ENCODE measurements at regions not wholly inside any gene's neighbourhood (a gene's known extent, or its start where the extent isn't known, plus 50 kb on each side); places are given as distances from the start of the nearest gene placed in this dataset.

DNA sequence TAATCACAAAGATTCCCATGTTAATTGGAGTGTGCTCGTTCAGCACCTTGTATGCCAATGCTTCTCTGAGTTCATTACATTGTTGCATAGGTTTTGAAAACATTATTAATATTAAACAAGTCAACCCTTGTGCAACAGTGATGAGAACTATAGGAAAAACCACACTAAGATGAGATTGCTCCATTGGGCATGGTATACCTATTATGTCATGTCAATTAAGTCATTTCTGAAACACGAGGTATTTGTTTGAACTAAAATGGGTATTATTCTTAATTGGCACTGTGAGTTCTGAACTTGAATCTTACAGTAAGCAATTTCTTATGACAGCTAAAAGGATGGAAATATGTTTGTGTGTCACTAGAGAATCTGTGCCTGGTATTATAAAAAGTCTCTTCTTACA lies 447.7 kb downstream of the EFNA5 start:
- DNase-seq = no peak
- intact Hi-C loops (cut with DNase I) = no loop called here

DNA sequence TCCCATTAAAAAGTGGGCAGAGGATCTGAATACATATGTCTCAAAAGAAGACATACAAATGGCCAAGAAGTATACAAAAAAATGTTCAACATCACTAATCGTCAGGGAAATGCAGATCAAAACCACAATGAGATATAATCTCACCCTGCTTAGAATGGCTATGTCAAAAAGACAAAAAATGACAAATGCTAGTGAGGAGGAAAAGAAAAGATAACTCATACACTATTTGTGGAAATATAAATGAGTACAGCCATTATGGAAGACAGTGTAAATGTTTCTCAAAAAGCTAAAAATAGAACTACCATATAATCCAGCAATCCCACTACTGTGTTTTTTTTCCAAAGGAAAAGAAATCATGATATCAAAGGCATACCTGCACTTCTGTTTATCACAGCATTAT lies 450.7 kb downstream of the EFNA5 start:
- intact Hi-C loops (cut with DNase I) = no loop called here
- no peak for DNase-seq

DNA sequence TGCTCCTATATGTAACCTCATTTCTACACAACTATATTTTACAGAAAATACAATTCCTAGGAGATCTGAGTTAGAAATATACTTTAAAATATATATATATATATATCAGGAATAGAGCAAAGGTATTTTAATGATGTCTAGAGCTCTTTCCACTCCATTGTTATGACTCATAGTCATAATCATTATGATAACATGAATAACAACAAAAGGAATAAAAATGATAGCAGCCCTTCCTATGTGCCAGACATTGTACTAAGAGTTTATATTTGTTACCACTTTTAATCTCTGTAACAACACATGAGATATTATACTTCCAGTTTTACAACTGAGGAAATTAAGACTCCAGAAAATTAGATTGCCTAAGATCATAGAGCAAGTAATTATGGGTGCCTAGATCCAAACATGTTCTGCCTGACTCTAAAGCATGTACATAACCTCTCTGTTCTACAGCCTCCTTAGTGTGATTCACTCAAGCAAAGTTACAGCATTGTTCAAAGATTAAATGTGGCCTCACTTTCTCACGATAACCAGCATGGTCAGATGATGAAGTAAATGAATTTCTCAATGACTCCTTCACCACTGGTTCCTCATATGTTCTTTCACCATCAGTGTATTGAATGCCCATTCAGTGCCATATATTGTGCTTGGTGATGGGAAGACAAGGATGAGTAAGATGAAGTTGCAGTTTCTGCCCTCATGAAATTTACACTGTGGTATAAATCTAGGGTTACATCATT lies 452.1 kb downstream of the EFNA5 start:
- DNase-seq = no peak
- intact Hi-C loops (cut with DNase I) = no loop called here

GRCh38 chr5:107217721-107218130 lies 453.0 kb downstream of the EFNA5 start:
- peak in 9 of 10 donors; percentile 19 to 94 (median 61) for DNase-seq
- intact Hi-C loops (cut with DNase I) = no loop called here

DNA sequence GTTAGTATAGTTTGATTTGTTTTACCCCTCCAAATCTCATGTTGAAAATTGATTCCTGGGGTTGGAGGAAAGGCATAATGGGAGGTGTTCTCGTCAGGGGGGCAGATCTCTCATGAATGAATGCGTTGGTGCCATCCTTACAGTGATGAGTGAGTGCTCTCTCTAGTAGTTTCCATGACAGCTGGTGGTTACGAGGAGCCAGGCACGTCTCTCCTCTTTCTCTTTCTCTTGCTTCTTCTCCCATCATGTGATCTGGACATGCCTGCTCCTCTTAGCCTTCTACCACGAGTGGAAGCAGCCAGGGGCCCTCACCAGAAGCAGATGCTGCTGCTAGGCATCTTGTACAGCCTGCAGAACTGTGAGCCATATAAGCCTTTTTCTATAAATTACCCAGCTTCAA lies 454.1 kb downstream of the EFNA5 start:
- intact Hi-C loops (cut with DNase I) = no loop called here
- no peak for DNase-seq

GRCh38 chr5:107215611-107216010 lies 455.1 kb downstream of the EFNA5 start:
- no peak for DNase-seq
- intact Hi-C loops (cut with DNase I) = no loop called here

DNA sequence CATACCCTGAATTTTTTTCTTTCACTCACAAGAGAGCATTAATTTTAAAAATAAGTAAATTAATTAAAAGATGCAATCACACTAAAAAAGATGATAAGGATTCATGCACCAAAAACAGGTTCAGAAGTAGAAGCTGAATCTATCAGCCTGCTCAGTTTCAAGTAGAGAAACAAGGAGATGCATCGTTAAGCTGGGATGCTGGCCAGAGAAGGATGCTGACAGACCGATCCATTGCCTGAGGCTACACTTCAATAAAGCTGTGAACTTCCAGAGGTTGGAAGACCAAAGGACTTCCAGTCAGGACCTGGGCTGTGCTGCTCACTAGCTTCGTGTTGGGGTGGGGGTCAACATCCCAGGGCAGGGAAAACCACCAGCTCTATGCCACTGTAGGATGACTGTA lies 457.7 kb downstream of the EFNA5 start:
- no peak for DNase-seq
- intact Hi-C loops (cut with DNase I) = no loop called here

DNA sequence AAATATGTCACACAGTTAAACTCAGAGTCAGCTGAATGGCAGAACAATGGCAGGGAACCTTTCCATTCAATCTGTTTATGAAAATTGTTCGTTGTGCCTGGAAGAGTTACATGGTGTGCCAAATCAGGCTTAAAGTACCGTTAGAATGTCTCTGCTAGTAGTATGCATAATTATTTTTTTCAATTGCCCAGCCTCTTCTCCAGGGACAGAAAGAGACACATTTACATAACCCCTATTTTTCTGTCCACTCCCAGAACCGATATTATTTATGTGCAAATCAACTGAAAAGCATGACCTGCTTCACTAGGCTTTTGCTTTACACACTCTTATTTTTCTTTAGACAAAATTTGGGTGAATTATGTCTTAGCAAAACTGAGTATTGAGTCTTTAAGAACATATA lies 459.1 kb downstream of the EFNA5 start:
- no peak for DNase-seq
- intact Hi-C loops (cut with DNase I) = no loop called here

GRCh38 chr5:107208867-107209266 lies 461.9 kb downstream of the EFNA5 start:
- DNase-seq = no peak
- intact Hi-C loops (cut with DNase I) = no loop called here

GRCh38 chr5:107204413-107204812 lies 466.3 kb downstream of the EFNA5 start:
- intact Hi-C loops (cut with DNase I) = no loop called here
- no peak for DNase-seq

GRCh38 chr5:107203243-107203642 lies 467.5 kb downstream of the EFNA5 start:
- intact Hi-C loops (cut with DNase I) = no loop called here
- DNase-seq = no peak

- intact Hi-C loops (cut with DNase I) = no loop called here
- no peak for DNase-seq
These were observed 471.0 kb downstream of the EFNA5 start for GRCh38 chr5:107199756-107200155.

- intact Hi-C loops (cut with DNase I) = no loop called here
These were observed 474.2 kb downstream of the EFNA5 start for GRCh38 chr5:107196500-107197059.

DNA sequence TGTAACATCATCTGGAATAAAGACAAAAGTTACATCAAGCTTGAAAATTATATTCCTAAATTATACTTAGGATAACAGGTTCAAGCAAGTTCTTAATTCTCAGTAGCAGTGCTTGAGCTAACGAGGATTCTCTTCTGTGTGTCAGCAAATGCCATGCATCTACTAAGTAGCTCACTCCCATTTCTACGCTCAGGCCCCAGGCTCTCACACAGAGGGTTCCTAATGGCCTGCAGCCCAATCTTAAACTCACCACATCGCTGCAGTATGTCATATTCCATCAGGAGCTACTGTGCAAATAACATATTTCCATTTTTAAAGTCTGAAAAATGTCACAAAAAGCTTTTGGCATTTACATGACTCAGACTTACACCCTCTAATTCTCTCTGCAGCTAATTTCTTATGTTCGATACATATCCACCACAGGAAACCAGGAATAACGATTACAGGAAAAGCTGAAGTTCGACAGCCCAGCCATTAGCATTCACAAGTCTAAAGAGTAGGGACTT lies 474.8 kb downstream of the EFNA5 start:
- intact Hi-C loops (cut with DNase I) = no loop called here
- DNase-seq = no peak

More at GRCh38 chr5:107196500-107197059, 474.2 kb downstream of the EFNA5 start:
- no peak for DNase-seq

GRCh38 chr5:107184871-107185270 lies 485.9 kb downstream of the EFNA5 start:
- intact Hi-C loops (cut with DNase I) = no loop called here
- DNase-seq = no peak

- no peak for DNase-seq
- intact Hi-C loops (cut with DNase I) = no loop called here
These were observed 486.7 kb downstream of the EFNA5 start for GRCh38 chr5:107184066-107184465.

DNA sequence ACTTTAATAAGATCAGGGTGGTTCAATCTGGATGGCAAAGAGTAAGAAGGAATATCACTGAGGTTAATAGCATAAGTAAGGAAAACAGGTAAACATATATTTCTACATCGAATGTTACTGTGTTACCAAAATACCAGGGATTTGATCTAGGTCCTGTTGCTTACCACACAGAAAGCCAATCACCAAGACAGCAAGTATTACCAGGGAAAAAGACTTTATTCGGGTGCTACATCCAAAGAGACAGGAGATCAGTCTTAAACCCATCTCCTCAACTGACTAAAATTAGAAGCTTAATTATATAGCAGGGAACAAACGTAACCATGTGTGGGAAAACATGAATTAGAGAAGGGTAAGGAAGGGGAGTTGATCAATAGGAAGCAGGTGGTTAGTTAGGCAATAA lies 500.1 kb downstream of the EFNA5 start:
- no peak for DNase-seq
- intact Hi-C loops (cut with DNase I) = no loop called here

DNA sequence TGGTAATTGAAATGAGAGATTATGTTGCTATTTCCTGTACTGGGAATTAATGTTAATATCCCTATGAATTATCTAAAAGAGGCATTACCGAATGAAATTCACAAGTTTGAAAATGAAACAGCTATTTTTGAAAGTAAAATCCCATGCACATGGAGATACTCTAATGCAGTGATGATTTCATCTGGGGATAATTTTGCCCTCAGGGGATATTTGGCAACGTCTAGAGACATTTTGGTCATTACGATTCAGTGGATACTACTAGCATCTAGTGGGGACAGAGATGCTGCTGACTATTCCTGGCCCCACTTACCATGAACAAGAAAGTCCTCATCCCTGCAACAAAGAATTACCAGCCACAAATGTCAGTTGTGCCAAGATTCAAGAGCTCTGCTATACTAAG lies 500.9 kb downstream of the EFNA5 start:
- intact Hi-C loops (cut with DNase I) = no loop called here
- DNase-seq = no peak

DNA sequence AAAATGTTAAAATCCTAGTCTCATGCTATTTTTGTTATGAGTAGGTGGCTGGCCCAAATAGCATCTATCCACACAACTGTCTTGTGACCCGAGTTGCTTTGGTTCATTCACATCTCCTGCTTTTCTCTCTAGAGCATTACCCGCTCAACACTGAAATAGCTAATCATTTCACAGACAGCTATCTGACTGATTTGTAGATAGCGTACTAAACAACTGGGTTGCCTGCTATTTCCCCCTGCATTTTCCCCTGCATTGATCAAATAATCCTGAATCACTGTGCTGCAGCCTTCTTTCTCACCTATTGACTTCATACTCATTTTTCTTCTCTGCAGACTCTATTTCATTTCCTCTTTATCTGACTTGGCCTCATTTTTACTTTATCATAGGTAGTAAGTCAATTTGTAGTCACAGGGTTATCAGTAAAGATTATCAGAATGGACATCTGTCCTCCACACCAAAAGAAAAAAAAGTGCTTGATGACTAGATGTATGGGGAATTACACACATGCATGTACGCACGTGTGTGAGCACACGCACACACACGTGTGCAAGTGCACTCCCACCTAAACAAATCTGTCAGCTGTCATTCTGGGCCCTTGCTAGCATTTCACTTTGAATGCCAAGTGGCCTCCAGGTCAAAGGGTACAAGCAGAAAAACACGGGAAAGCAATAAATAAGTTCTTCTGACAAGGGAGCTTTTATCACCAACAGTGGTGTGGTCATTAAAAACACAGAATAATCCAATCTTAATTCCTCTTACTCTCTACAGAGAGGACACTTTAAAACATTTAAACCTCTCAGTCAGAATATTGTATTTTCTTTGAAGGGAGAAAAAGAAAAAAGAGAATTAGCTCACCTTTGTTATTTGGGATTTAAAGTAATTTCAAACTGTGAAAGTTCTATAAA lies 501.6 kb downstream of the EFNA5 start:
- intact Hi-C loops (cut with DNase I) = no loop called here

DNA sequence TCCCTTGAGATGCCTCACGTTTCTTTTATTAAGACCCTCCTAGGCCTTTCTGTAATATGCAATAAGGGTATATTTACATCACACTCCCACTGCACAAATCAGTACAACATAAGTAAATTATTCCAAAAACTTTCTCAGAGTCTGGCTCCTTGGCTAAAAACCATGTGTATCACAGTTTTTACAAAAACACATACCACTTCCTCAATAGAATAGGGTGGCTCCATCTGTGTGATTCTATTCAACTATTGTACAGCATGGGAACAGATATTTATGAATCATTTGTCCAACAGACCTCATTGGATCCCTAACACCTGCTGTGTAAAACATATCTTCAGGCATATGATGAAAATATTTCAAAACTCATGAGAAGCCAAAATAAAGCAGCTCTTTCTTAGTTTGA lies 502.7 kb downstream of the EFNA5 start:
- intact Hi-C loops (cut with DNase I) = no loop called here
- no peak for DNase-seq

More for the DNA sequence above, 501.6 kb downstream of the EFNA5 start:
- DNase-seq = no peak

GRCh38 chr5:107165296-107165695 lies 505.4 kb downstream of the EFNA5 start:
- intact Hi-C loops (cut with DNase I) = no loop called here
- DNase-seq = no peak
